ENCODE measurements at regions not wholly inside any gene's neighbourhood (a gene's known extent, or its start where the extent isn't known, plus 50 kb on each side); places are given as distances from the start of the nearest gene placed in this dataset.

DNA sequence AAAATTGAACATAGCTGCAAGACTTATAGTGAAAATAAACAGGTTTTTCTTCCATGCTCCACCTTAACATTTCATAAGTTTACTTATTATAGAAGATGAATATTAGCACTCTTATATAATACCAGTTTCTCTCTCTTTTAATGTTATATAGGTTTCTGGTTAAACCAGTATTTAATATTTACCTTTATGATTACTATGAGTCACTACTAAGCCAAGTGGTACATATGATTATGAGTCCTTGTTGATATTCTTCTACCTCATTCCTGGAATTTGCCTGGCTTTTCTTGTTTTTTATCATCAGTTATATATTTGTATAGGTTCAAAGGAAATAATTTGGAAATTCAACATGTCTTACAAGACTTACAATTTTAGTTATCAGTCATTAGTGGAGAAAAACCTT lies 89.9 kb upstream of the MAOA start:
- H3K4me1 ChIP-seq (replicated peaks in 1 of 4; ENCODE audit: control insufficient read depth in 3 of 4, insufficient read depth in 4 of 4, low read length in 3 of 4): no peaks in the 10 kb centered on the region
- H3K23ac ChIP-seq (ENCODE audit: insufficient read length): no peak overlapping the region
- H2AFZ ChIP-seq (ENCODE audit: low read length): no peak overlapping the region
- H2BK20ac ChIP-seq (ENCODE audit: low read length): no peak overlapping the region
- no peak overlapping the region for H3K56ac ChIP-seq (replicated peaks; ENCODE audit: insufficient read length, low read depth, low read length)
- no peak overlapping the region for H4K5ac ChIP-seq (ENCODE audit: insufficient read length, low read depth, low read length)
- FAIRE-seq: no peak
- H3K79me2 ChIP-seq (ENCODE audit: control insufficient read depth in 1 of 2, insufficient read depth in 2 of 2, low read length in 2 of 2): no peaks in the 10 kb centered on the region
- H3K9ac ChIP-seq (replicated peaks in 1 of 4; ENCODE audit: extremely low read depth in 1 of 4, low read depth in 3 of 4, low read length in 3 of 4): no peak overlapping the region
- no peak overlapping the region for H3K27ac ChIP-seq (ENCODE audit: low read depth, low read length)
- no peaks in the 10 kb centered on the region for H3K9me3 ChIP-seq (ENCODE audit: insufficient read depth in 2 of 2, low read depth in 1 of 2, low read length in 1 of 2)
- no peak overlapping the region for H2BK120ac ChIP-seq (replicated peaks; ENCODE audit: low read depth, low read length)
- H3K4me3 ChIP-seq (ENCODE audit: extremely low read depth in 1 of 4, insufficient read depth in 2 of 4, low read depth in 3 of 4, low read length in 4 of 4): no peak overlapping the region
- no peak overlapping the region for H2AK5ac ChIP-seq (ENCODE audit: low read depth, low read length)
- no peak overlapping the region for H4K8ac ChIP-seq (ENCODE audit: extremely low read depth, insufficient read depth, low read length)
- H3K79me1 ChIP-seq (ENCODE audit: low read depth, low read length): no peaks in the 10 kb centered on the region
- no peak overlapping the region for H2BK15ac ChIP-seq (ENCODE audit: low read length)
- no peak overlapping the region for H3K14ac ChIP-seq (ENCODE audit: insufficient read length)
- H4K20me1 ChIP-seq (replicated peaks in 1 of 2; ENCODE audit: control insufficient read depth in 1 of 2, insufficient read depth in 2 of 2, low read length in 2 of 2): no peaks in the 10 kb centered on the region
- DNase-seq (ENCODE audit: low read depth in 1 of 2, low spot score in 2 of 2): no peak
- ChIA-PET CTCF (ENCODE audit: partially characterized antibody) (interaction anchor here (2.8 kb wide), 1 partner anchor 185 kb away, joined by 12 read pairs; no protein-coding TSS in a partner anchor), POLR2A (ENCODE audit: partially characterized antibody) (no interaction called here)
- no peak overlapping the region for H2BK5ac ChIP-seq (ENCODE audit: low read depth, low read length)
- no peaks in the 10 kb centered on the region for H3K23me2 ChIP-seq (ENCODE audit: low read depth, low read length)
- no peaks in the 10 kb centered on the region for H3K27me3 ChIP-seq (replicated peaks in 1 of 4; ENCODE audit: control insufficient read depth in 3 of 4, extremely low read depth in 1 of 4, insufficient read depth in 3 of 4, low read length in 3 of 4)
- no peak overlapping the region for H3K4me2 ChIP-seq (ENCODE audit: insufficient read depth in 1 of 2, low read depth in 2 of 2, low read length in 2 of 2)
- H2BK12ac ChIP-seq (ENCODE audit: low read depth, low read length): no peak overlapping the region
- H3K4ac ChIP-seq (replicated peaks; ENCODE audit: insufficient read length, low read depth, low read length): no peak overlapping the region
- no peak overlapping the region for H3K18ac ChIP-seq (ENCODE audit: extremely low read depth, low read length)
- no peaks in the 10 kb centered on the region for H3K36me3 ChIP-seq (ENCODE audit: control insufficient read depth in 2 of 4, insufficient read depth in 4 of 4, low read length in 3 of 4)
- H4K91ac ChIP-seq (replicated peaks; ENCODE audit: insufficient read length, low read length): no peak overlapping the region
- no peak for TF ChIP-seq CHD1 (IDR thresholded peaks at IDR 0.05; ENCODE audit: low read depth, low read length)
- no peak for TF ChIP-seq SP2 (IDR thresholded peaks at IDR 0.05; ENCODE audit: low read length)
- TF ChIP-seq KDM4A (IDR thresholded peaks at IDR 0.05; ENCODE audit: low read depth, low read length, severe bottlenecking): no peak
- no peak for TF ChIP-seq SP4 (IDR thresholded peaks at IDR 0.05; ENCODE audit: low read length)
- no peak for TF ChIP-seq YY1 (IDR thresholded peaks at IDR 0.05; ENCODE audit: low read depth, low read length)
- TF ChIP-seq GABPA (IDR thresholded peaks at IDR 0.05; ENCODE audit: borderline replicate concordance, insufficient read depth, low read length): no peak
- TF ChIP-seq EZH2 (IDR thresholded peaks at IDR 0.05; ENCODE audit: low read depth, low read length, severe bottlenecking): no peak
- no peak for TF ChIP-seq CTBP2 (IDR thresholded peaks at IDR 0.05; ENCODE audit: borderline replicate concordance, insufficient read depth, insufficient read length, low read length)
- TF ChIP-seq JUND (IDR thresholded peaks at IDR 0.05; ENCODE audit: low read length): no peak
- TF ChIP-seq ATF3 (IDR thresholded peaks at IDR 0.05; ENCODE audit: insufficient read depth, low read depth, low read length): no peak
- no peak for TF ChIP-seq EP300 (IDR thresholded peaks at IDR 0.05; ENCODE audit: borderline replicate concordance in 1 of 2, low read depth in 2 of 2, low read length in 2 of 2)
- no peak for TF ChIP-seq ASH2L (IDR thresholded peaks at IDR 0.05; ENCODE audit: low read length)
- TF ChIP-seq RNF2 (IDR thresholded peaks at IDR 0.05; ENCODE audit: borderline replicate concordance, low read depth, low read length, missing control alignments, poor library complexity, severe bottlenecking): no peak
- no peak for TF ChIP-seq RBBP5 (IDR thresholded peaks at IDR 0.05; ENCODE audit: borderline replicate concordance, low read depth, low read length)
- no peak for TF ChIP-seq SAP30 (IDR thresholded peaks at IDR 0.05; ENCODE audit: insufficient read depth, insufficient replicate concordance, low read length)
